GM12878 (cell line): ENCODE measurements at regions not wholly inside any gene's neighbourhood (a gene's known extent, or its start where the extent isn't known, plus 50 kb on each side); places are given as distances from the start of the nearest gene placed in this dataset.

Experiments used
- ATAC-seq: fragments of 200-7000 bp; cut with Tn5 transposase; 3 replicates; pipeline ENCODE4 v1.9.1; 2020; ENCODE audit warnings: mild to moderate bottlenecking, moderate library complexity
- BruUV-seq: library from RNA; stranded (reverse); fragments of 400-500 nt; replicated peaks from 2 replicates; lab custom pipeline; 2021; lab: Mats Ljungman, UMichigan
- CTCF ChIA-PET: fragments of 300-600 bp; sonication (Branson Sonifier 250); formaldehyde crosslinking; extraction: SDS; loops from one replicate; lab custom pipeline; 2021; ENCODE audit warnings: inconsistent platforms; lab: Yijun Ruan, JAX
- POLR2A ChIA-PET: fragments of 350-600 bp; formaldehyde crosslinking; extraction: SDS; loops from one replicate; lab custom pipeline; 2021; ENCODE audit warnings: inconsistent platforms; lab: Charles Lee
- RAD21 ChIA-PET: fragments of 300-600 bp; sonication (Branson Sonifier 250); formaldehyde crosslinking; loops from one replicate; lab custom pipeline; 2023; ENCODE audit warnings: antibody characterized with exemption; ENCODE audit not compliant: unreplicated experiment; lab: Charles Lee
- SMC1A ChIA-PET: fragments of 300-600 bp; sonication (Branson Sonifier 250); formaldehyde crosslinking; loops from one replicate; lab custom pipeline; 2023; ENCODE audit not compliant: unreplicated experiment, uncharacterized antibody; lab: Charles Lee
- DNase-seq: peaks from one replicate; pipeline ENCODE4 v3.0.0-alpha.2; 2011; ENCODE audit warnings: low read depth, low spot score
- FAIRE-seq: peaks from 3 replicates; lab custom pipeline; 2011; peaks lifted over from hg19 to GRCh38; lab: Jason Lieb, UNC
- H2AFZ ChIP-seq: 2 replicates; pipeline ENCODE4 v1.6.0; 2011; ENCODE audit warnings: low read depth, low read length, control low read depth; ENCODE audit not compliant: control insufficient read depth
- H3K27ac ChIP-seq: 2 replicates; pipeline ENCODE4 v1.5.1; 2011; ENCODE audit warnings: control low read depth; ENCODE audit not compliant: control insufficient read depth, insufficient read depth
- H3K27me3 ChIP-seq, 2 experiments: replicated peaks in 1 of 2; 2 replicates each; pipeline versions ENCODE4 v1.6.0 to v1.6.1; 2011; ENCODE audit warnings: low read length in 1 of 2; ENCODE audit not compliant: control insufficient read depth in 2 of 2, insufficient read depth in 2 of 2
- H3K36me3 ChIP-seq, 2 experiments: 2 replicates each; pipeline ENCODE4 v1.5.1; 2011; ENCODE audit warnings: low read length in 1 of 2; ENCODE audit not compliant: control insufficient read depth in 2 of 2, insufficient read depth in 2 of 2
- H3K4me1 ChIP-seq: 2 replicates; pipeline ENCODE4 v1.6.1; 2011; ENCODE audit warnings: mild to moderate bottlenecking, low read length, moderate library complexity, mixed read lengths; ENCODE audit not compliant: control insufficient read depth, insufficient read depth
- H3K4me2 ChIP-seq: 2 replicates; pipeline ENCODE4 v1.6.0; 2011; ENCODE audit warnings: control low read depth; ENCODE audit not compliant: control insufficient read depth, insufficient read depth
- H3K4me3 ChIP-seq: fragments of 200-600 bp; sonication (generic); 2 replicates; pipeline ENCODE4 v1.5.1; 2016
- H3K79me2 ChIP-seq: 2 replicates; pipeline ENCODE4 v1.6.0; 2011; ENCODE audit warnings: low read length; ENCODE audit not compliant: control insufficient read depth, insufficient read depth
- H3K9ac ChIP-seq: 2 replicates; pipeline ENCODE4 v1.8.0; 2011; ENCODE audit warnings: low read length, control low read depth, mixed read lengths; ENCODE audit not compliant: control insufficient read depth, insufficient read depth
- H3K9me3 ChIP-seq: replicated peaks from 3 replicates; pipeline ENCODE4 v1.5.1; 2011; ENCODE audit warnings: mild to moderate bottlenecking, low read length; ENCODE audit not compliant: control insufficient read depth, insufficient read depth
- H4K20me1 ChIP-seq: 2 replicates; pipeline ENCODE4 v1.6.0; 2011; ENCODE audit not compliant: control insufficient read depth, insufficient read depth
- CBX5 ChIP-seq: sonication (generic); IDR thresholded peaks from 2 replicates; pipeline ENCODE4 v1.6.1; 2016; ENCODE audit warnings: low read depth, moderate library complexity, mild to moderate bottlenecking, inconsistent platforms
- EGR1 ChIP-seq, 2 experiments: IDR thresholded peaks; 1 replicate in 1 of 2; 2 replicates in 1 of 2; pipeline ENCODE4 v1.6.1; 2011 to 2012; ENCODE audit warnings: low read depth in 2 of 2, low read length in 2 of 2, borderline replicate concordance in 1 of 2, mild to moderate bottlenecking in 1 of 2, moderate library complexity in 1 of 2
- JUND ChIP-seq: IDR thresholded peaks from 2 replicates; pipeline ENCODE4 v1.6.1; 2012; ENCODE audit warnings: low read depth, mild to moderate bottlenecking, low read length, improper control_type of control experiment, moderate library complexity
- NFYB ChIP-seq: IDR thresholded peaks from 2 replicates; pipeline ENCODE4 v1.6.1; 2011; ENCODE audit warnings: low read depth, mild to moderate bottlenecking, low read length, improper control_type of control experiment, moderate library complexity; ENCODE audit not compliant: insufficient read depth
- NR2C2 ChIP-seq: IDR thresholded peaks from 2 replicates; pipeline ENCODE4 v1.6.1; 2011; ENCODE audit warnings: borderline replicate concordance, low read depth; ENCODE audit not compliant: control insufficient read depth, insufficient read length
- PML ChIP-seq: IDR thresholded peaks from 2 replicates; pipeline ENCODE4 v1.6.1; 2012; ENCODE audit warnings: low read length, inconsistent platforms
- SIN3A ChIP-seq: IDR thresholded peaks from 2 replicates; pipeline ENCODE4 v1.6.1; 2012; ENCODE audit warnings: low read depth, low read length, improper control_type of control experiment
- USF1 ChIP-seq: IDR thresholded peaks from 2 replicates; pipeline ENCODE4 v1.6.1; 2011; ENCODE audit warnings: borderline replicate concordance, low read depth, mild to moderate bottlenecking, moderate library complexity, mixed read lengths, low read length; ENCODE audit not compliant: insufficient read depth; ENCODE audit errors: extremely low read length
- ZBED1 ChIP-seq: IDR thresholded peaks from 2 replicates; pipeline ENCODE4 v1.6.1; 2016; ENCODE audit warnings: borderline replicate concordance
- ZBTB40 ChIP-seq: fragments of 450-650 bp; IDR thresholded peaks from 2 replicates; pipeline ENCODE4 v1.6.1; 2016; ENCODE audit warnings: mild to moderate bottlenecking, moderate library complexity, borderline replicate concordance
- ZNF24 ChIP-seq: fragments of 450-650 bp; IDR thresholded peaks from 2 replicates; pipeline ENCODE4 v1.6.1; 2017; ENCODE audit warnings: antibody characterized with exemption, mild to moderate bottlenecking
- WGBS: methylation state at CpG from one replicate; pipeline ENCODE4 v1.1.6; 2016; ENCODE audit warnings: low lambda C conversion rate; ENCODE audit not compliant: insufficient replicate concordance, insufficient coverage; ENCODE audit errors: missing lambda C conversion rate; 5-methylcytosine and 5-hydroxymethylcytosine counted together
- in situ Hi-C: fragments of 300-500 bp; cut with MboI; formaldehyde crosslinking; loops from 9 replicates; pipeline ENCODE4 v1.14.3; 2018; ENCODE audit warnings: mixed read lengths
- intact Hi-C: fragments of 100-400 bp; cut with micrococcal nuclease; formaldehyde crosslinking; loops from one replicate; pipeline ENCODE4 v1.14.2; 2022; ENCODE audit not compliant: unreplicated experiment

- BruUV-seq, result no TSS peak
- CTCF ChIA-PET, result interaction anchor here (1.0 kb wide), 1 partner anchor 736 kb away, joined by 3 read pairs; no protein-coding TSS in a partner anchor
These were observed 114.6 kb upstream of the HS3ST2 start for GRCh38 chr16:22699356-22699755.

More at GRCh38 chr16:22699356-22699755, 114.6 kb upstream of the HS3ST2 start:
- Histone ChIP-seq H3K79me2 (no peaks in the 10 kb centered on the region), H4K20me1 (no peaks in the 10 kb centered on the region), H3K9me3 (no peaks in the 10 kb centered on the region), H3K27me3 (peaks cover 0 to 4% of the 10 kb centered on the region in 2 experiments; a peak in 1 of 4 replicates), H3K4me2 (no peak overlapping the region), H2AFZ (no peak overlapping the region), H3K9ac (no peak overlapping the region), H3K27ac (no peak overlapping the region), H3K36me3 (no peaks in the 10 kb centered on the region), H3K4me3 (no peak overlapping the region), H3K4me1 (no peaks in the 10 kb centered on the region)
- DNase-seq, result no peak
- ChIA-PET POLR2A (no interaction called here), RAD21 (no interaction called here), SMC1A (no interaction called here)
- WGBS, result 32% methylated on average over 5 of the region's 5 CpGs
- in situ Hi-C loops (loop anchor here (5.0 to 10.0 kb wide), 2 partner anchors 1117 to 1375 kb away; no protein-coding TSS in a partner anchor), intact Hi-C loops (no loop called here)
- no peak for ATAC-seq
- FAIRE-seq, result no peak
- no peak for TF ChIP-seq USF1
- TF ChIP-seq NR2C2, result no peak
- no peak for TF ChIP-seq ZNF24
- TF ChIP-seq PML, result no peak
- TF ChIP-seq JUND, result no peak
- TF ChIP-seq CBX5, result no peak
- TF ChIP-seq SIN3A, result no peak
- no peak for TF ChIP-seq ZBED1
- TF ChIP-seq EGR1 (IDR thresholded peaks at IDR 0.05; ENCODE audit: borderline replicate concordance in 1 of 2, low read depth in 2 of 2, low read length in 2 of 2), result no peak
- no peak for TF ChIP-seq NFYB
- TF ChIP-seq ZBTB40, result no peak
